WTC11 (cell line): ENCODE measurements at regions not wholly inside any gene's neighbourhood (a gene's known extent, or its start where the extent isn't known, plus 50 kb on each side); places are given as distances from the start of the nearest gene placed in this dataset.

Experiments used
- ATAC-seq: fragments of 200-7000 bp; cut with Tn5 transposase; 2 replicates; pipeline ENCODE4 v1.10.0; 2021; ENCODE audit warnings: mild to moderate bottlenecking, moderate library complexity
- CTCF ChIA-PET: fragments of 300-600 bp; sonication (Branson Sonifier 250); formaldehyde crosslinking; loops from one replicate; lab custom pipeline; 2021; ENCODE audit warnings: antibody characterized with exemption; lab: Charles Lee
- POLR2A ChIA-PET: fragments of 350-600 bp; sonication (Branson Sonifier 250); formaldehyde crosslinking; loops from one replicate; lab custom pipeline; 2021; ENCODE audit warnings: antibody characterized with exemption; lab: Charles Lee
- DNase-seq: peaks from one replicate; pipeline ENCODE4 v3.0.0; 2021; ENCODE audit warnings: low spot score
- H3K27ac Mint-ChIP-seq: 2 replicates; pipeline ENCODE4 v1.8.0; 2021; ENCODE audit warnings: mixed read lengths
- H3K27me3 Mint-ChIP-seq: 2 replicates; pipeline ENCODE4 v1.8.0; 2021; ENCODE audit warnings: low read depth, mild to moderate bottlenecking, moderate library complexity, mixed read lengths
- H3K36me3 Mint-ChIP-seq: 2 replicates; pipeline ENCODE4 v1.8.0; 2021; ENCODE audit warnings: mixed read lengths
- H3K4me1 Mint-ChIP-seq: 2 replicates; pipeline ENCODE4 v1.8.0; 2022; ENCODE audit warnings: mixed read lengths
- H3K4me3 Mint-ChIP-seq: 2 replicates; pipeline ENCODE4 v1.8.0; 2021; ENCODE audit warnings: mild to moderate bottlenecking, moderate library complexity, mixed read lengths
- H3K9me3 Mint-ChIP-seq: 2 replicates; pipeline ENCODE4 v1.8.0; 2021; ENCODE audit warnings: mixed read lengths
- AFF4 ChIP-seq: sonication (generic); formaldehyde crosslinking; IDR thresholded peaks from 2 replicates; pipeline ENCODE4 v1.8.1; 2023; ENCODE audit warnings: mild to moderate bottlenecking, missing genetic modification reagents, borderline replicate concordance
- ATF3 ChIP-seq: sonication (generic); formaldehyde crosslinking; conservative IDR thresholded peaks from 2 replicates; pipeline ENCODE4 v1.8.1; 2022; ENCODE audit warnings: mild to moderate bottlenecking, missing genetic modification reagents
- E2F4 ChIP-seq: sonication (generic); formaldehyde crosslinking; IDR thresholded peaks from 2 replicates; pipeline ENCODE4 v1.8.1; 2022; ENCODE audit warnings: low read depth, mild to moderate bottlenecking, moderate library complexity, missing genetic modification reagents, borderline replicate concordance
- GABPB1 ChIP-seq: sonication (generic); formaldehyde crosslinking; IDR thresholded peaks from 2 replicates; pipeline ENCODE4 v1.8.1; 2023; ENCODE audit warnings: mild to moderate bottlenecking, missing genetic modification reagents
- HMGA2 ChIP-seq: fragments of 250-450 bp; sonication (Bioruptor Pico); IDR thresholded peaks from 2 replicates; pipeline ENCODE4 v1.4.0; 2021; ENCODE audit warnings: mild to moderate bottlenecking, moderate library complexity
- IRF2 ChIP-seq: sonication (generic); formaldehyde crosslinking; IDR thresholded peaks from 2 replicates; pipeline ENCODE4 v1.8.0; 2022; ENCODE audit warnings: low read depth, missing genetic modification reagents, borderline replicate concordance
- JUN ChIP-seq: sonication (generic); formaldehyde crosslinking; IDR thresholded peaks from 2 replicates; pipeline ENCODE4 v1.8.0; 2023; ENCODE audit warnings: mild to moderate bottlenecking, missing genetic modification reagents
- OVOL2 ChIP-seq: fragments of 250-450 bp; sonication (Bioruptor Pico); IDR thresholded peaks from 2 replicates; pipeline ENCODE4 v1.9.0; 2021; ENCODE audit warnings: mild to moderate bottlenecking, borderline replicate concordance
- RORB ChIP-seq: fragments of 250-450 bp; sonication (Bioruptor Pico); IDR thresholded peaks from 2 replicates; pipeline ENCODE4 v1.9.0; 2021; ENCODE audit warnings: mild to moderate bottlenecking
- SMAD4 ChIP-seq: sonication (generic); formaldehyde crosslinking; IDR thresholded peaks from 2 replicates; pipeline ENCODE4 v1.8.0; 2022; ENCODE audit warnings: mild to moderate bottlenecking, missing genetic modification reagents
- TP53 ChIP-seq: sonication (generic); formaldehyde crosslinking; IDR thresholded peaks from 2 replicates; pipeline ENCODE4 v1.8.1; 2023; ENCODE audit warnings: mild to moderate bottlenecking, missing genetic modification reagents
- ZNF532 ChIP-seq: fragments of 250-450 bp; sonication (Bioruptor Pico); IDR thresholded peaks from 2 replicates; pipeline ENCODE4 v1.9.0; 2021; ENCODE audit warnings: mild to moderate bottlenecking, borderline replicate concordance
- TF ChIP-seq, protein P1 (sequence below): sonication (generic); formaldehyde crosslinking; IDR thresholded peaks from 2 replicates; pipeline ENCODE4 v1.8.1; 2022; ENCODE audit warnings: missing genetic modification reagents, borderline replicate concordance
- TF ChIP-seq, protein P2 (sequence below): fragments of 250-450 bp; sonication (Bioruptor Pico); IDR thresholded peaks from 2 replicates; pipeline ENCODE4 v1.9.0; 2021; ENCODE audit warnings: moderate library complexity, mild to moderate bottlenecking, inconsistent platforms, borderline replicate concordance
- TF ChIP-seq, protein P3 (sequence below): sonication (generic); formaldehyde crosslinking; IDR thresholded peaks from 2 replicates; pipeline ENCODE4 v1.8.1; 2022; ENCODE audit warnings: mild to moderate bottlenecking, missing genetic modification reagents, moderate library complexity, borderline replicate concordance

DNA sequence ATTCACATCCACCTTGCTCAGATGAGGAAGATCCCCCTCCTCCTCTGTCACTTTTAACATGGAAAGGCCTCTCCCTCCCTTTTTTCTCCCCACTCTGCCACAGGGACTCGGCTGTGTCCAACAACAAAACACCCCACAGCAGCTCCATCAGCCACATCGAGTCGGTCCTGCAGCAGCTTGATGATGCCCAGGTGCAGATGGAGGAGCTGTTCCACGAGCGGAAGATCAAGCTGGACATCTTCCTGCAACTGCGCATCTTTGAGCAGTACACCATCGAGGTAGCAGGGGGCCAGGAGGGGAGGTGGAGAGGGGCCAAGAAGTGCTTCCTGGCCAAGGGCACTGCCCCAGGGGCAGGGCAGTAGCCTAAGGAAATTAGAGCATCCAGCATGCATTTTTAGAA lies 331.7 kb upstream of the UMPS start (continued):
- TF ChIP-seq ZNF532 (CRISPR knock-in tag) (no peak), SMAD4 (CRISPR knock-in tag) (no peak), OVOL2 (no peak), JUN (no peak)
- TF ChIP-seq, protein P1, sequence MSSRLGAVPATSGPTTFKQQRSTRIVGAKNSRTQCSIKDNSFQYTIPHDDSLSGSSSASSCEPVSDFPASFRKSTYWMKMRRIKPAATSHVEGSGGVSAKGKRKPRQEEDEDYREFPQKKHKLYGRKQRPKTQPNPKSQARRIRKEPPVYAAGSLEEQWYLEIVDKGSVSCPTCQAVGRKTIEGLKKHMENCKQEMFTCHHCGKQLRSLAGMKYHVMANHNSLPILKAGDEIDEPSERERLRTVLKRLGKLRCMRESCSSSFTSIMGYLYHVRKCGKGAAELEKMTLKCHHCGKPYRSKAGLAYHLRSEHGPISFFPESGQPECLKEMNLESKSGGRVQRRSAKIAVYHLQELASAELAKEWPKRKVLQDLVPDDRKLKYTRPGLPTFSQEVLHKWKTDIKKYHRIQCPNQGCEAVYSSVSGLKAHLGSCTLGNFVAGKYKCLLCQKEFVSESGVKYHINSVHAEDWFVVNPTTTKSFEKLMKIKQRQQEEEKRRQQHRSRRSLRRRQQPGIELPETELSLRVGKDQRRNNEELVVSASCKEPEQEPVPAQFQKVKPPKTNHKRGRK (CRISPR knock-in tag), result no peak
- TF ChIP-seq, all 79 proteins: peak for 0

DNA sequence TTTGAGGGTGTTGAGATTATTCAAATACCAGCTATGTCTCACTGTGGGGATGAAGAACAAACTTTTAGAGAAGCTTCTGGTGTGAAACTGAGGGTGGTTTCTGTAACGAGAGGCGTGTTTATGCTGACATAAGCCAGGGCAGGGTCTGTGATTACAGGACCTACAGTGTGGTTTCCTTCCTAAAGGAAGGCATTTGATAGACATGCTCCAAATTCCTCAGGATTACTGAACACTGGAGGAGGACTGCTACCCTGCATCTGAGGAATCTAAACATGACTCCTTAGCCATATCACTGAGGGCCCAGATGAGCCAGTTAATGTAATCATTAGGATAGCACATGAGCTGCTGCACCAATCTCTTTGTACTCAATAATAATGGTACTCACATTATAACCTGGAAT lies 328.4 kb upstream of the UMPS start:
- CTCF ChIA-PET, result no interaction called here
- H3K4me3 Mint-ChIP-seq, result no peak overlapping the region
- ATAC-seq, result no peak
- H3K9me3 Mint-ChIP-seq, result no peaks in the 10 kb centered on the region
- POLR2A ChIA-PET, result no interaction called here
- no peaks in the 10 kb centered on the region for H3K27me3 Mint-ChIP-seq
- H3K36me3 Mint-ChIP-seq, result no peaks in the 10 kb centered on the region
- no peaks in the 10 kb centered on the region for H3K4me1 Mint-ChIP-seq
- H3K27ac Mint-ChIP-seq, result peak overlapping the region; percentile 28; the same call in 1 of the 2 replicates
- TF ChIP-seq, protein P2, sequence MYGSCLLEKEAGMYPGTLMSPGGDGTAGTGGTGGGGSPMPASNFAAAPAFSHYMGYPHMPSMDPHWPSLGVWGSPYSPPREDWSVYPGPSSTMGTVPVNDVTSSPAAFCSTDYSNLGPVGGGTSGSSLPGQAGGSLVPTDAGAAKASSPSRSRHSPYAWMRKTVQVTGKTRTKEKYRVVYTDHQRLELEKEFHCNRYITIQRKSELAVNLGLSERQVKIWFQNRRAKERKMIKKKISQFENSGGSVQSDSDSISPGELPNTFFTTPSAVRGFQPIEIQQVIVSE (CRISPR knock-in tag), result no peak
- TF ChIP-seq, all 79 proteins: peak for 0
- DNase-seq, result no peak

DNA sequence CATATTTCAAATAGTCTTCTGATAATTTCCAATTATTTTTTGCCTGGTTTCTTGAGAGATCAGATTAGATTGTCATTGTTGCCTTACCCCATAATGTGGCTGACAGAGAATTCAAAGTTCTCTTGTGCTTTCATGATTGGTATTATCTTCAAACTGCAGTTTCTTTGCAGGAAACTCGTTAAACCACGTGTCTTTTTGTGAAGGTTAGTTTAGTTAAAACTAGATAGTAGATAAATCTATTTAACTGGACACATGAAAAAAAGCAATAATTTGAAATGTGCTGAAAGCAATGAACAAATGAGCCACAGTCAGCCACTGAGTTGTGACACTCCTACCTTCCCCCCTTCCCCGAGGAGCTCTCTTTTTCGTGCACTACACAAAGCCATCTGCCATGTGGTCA lies 327.5 kb upstream of the UMPS start:
- ChIA-PET POLR2A (interaction anchor here (0.8 kb wide), 1 partner anchor 47 kb away, joined by 3 read pairs; no protein-coding TSS in a partner anchor), CTCF (no interaction called here)
- H3K36me3 Mint-ChIP-seq, result no peaks in the 10 kb centered on the region
- no peaks in the 10 kb centered on the region for H3K9me3 Mint-ChIP-seq
- H3K27me3 Mint-ChIP-seq, result no peaks in the 10 kb centered on the region
- no peak overlapping the region for H3K4me3 Mint-ChIP-seq
- TF ChIP-seq E2F4 (no peak), AFF4 (CRISPR knock-in tag) (no peak), IRF2 (no peak), GABPB1 (CRISPR knock-in tag) (no peak), TP53 (no peak), RORB (CRISPR knock-in tag) (no peak), ATF3 (no peak), HMGA2 (CRISPR knock-in tag) (no peak)
- TF ChIP-seq, protein P3, sequence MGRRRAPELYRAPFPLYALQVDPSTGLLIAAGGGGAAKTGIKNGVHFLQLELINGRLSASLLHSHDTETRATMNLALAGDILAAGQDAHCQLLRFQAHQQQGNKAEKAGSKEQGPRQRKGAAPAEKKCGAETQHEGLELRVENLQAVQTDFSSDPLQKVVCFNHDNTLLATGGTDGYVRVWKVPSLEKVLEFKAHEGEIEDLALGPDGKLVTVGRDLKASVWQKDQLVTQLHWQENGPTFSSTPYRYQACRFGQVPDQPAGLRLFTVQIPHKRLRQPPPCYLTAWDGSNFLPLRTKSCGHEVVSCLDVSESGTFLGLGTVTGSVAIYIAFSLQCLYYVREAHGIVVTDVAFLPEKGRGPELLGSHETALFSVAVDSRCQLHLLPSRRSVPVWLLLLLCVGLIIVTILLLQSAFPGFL (CRISPR knock-in tag), result no peak
- no peak for ATAC-seq
- no peak for DNase-seq
- H3K27ac Mint-ChIP-seq, result no peak overlapping the region
- no peaks in the 10 kb centered on the region for H3K4me1 Mint-ChIP-seq
